ENCODE measurements at regions not wholly inside any gene's neighbourhood (a gene's known extent, or its start where the extent isn't known, plus 50 kb on each side); places are given as distances from the start of the nearest gene placed in this dataset.

DNA sequence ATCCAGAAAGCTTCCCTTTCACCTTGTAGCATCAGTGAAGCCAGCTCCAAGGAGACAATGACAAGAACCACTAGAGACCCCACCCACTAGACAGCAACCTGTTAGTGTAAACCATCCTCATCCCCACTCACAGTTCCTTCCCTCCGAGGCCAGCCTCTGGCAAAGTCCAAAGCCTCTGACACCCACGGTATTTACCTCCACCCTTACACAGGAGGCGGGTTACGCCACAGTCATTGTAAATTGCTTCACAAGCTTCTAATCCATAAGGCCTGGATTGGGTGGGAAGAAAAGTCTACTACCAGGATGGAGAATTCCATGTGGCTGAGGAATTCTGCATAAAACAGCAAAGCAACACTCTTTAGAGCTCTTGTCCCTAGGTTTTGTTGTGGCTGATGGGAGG lies 287.4 kb downstream of the BUD13 start:
- POLR2A ChIA-PET, result no interaction called here

GRCh38 chr11:116482716-116483115 lies 290.1 kb downstream of the BUD13 start:
- Histone ChIP-seq H3K27me3 (ENCODE audit: control insufficient read depth, insufficient read depth, low read length) (no peaks in the 10 kb centered on the region), H3K27ac (ENCODE audit: low read depth, low read length) (no peak overlapping the region), H3K9me3 (ENCODE audit: control insufficient read depth, insufficient read depth, low read length) (no peaks in the 10 kb centered on the region), H3K4me3 (ENCODE audit: low read depth, low read length) (no peak overlapping the region)
- TF ChIP-seq, protein P1, sequence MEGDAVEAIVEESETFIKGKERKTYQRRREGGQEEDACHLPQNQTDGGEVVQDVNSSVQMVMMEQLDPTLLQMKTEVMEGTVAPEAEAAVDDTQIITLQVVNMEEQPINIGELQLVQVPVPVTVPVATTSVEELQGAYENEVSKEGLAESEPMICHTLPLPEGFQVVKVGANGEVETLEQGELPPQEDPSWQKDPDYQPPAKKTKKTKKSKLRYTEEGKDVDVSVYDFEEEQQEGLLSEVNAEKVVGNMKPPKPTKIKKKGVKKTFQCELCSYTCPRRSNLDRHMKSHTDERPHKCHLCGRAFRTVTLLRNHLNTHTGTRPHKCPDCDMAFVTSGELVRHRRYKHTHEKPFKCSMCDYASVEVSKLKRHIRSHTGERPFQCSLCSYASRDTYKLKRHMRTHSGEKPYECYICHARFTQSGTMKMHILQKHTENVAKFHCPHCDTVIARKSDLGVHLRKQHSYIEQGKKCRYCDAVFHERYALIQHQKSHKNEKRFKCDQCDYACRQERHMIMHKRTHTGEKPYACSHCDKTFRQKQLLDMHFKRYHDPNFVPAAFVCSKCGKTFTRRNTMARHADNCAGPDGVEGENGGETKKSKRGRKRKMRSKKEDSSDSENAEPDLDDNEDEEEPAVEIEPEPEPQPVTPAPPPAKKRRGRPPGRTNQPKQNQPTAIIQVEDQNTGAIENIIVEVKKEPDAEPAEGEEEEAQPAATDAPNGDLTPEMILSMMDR (IDR thresholded peaks at IDR 0.05; ENCODE audit: low read depth, low read length), result no peak
- ChIA-PET CTCF (no interaction called here), POLR2A (no interaction called here)
- DNase-seq (ENCODE audit: low read depth, low spot score), result no peak

More for the DNA sequence above, 287.4 kb downstream of the BUD13 start:
- TF ChIP-seq, protein P1 (IDR thresholded peaks at IDR 0.05; ENCODE audit: low read depth, low read length), result no peak
- no peaks in the 10 kb centered on the region for H3K9me3 ChIP-seq (ENCODE audit: control insufficient read depth, insufficient read depth, low read length)
- H3K27me3 ChIP-seq (ENCODE audit: control insufficient read depth, insufficient read depth, low read length), result peaks cover 7% of the 10 kb centered on the region
- CTCF ChIA-PET, result no interaction called here
- H3K4me3 ChIP-seq (ENCODE audit: low read depth, low read length), result no peak overlapping the region
- no peak overlapping the region for H3K27ac ChIP-seq (ENCODE audit: low read depth, low read length)
- no peak for DNase-seq (ENCODE audit: low read depth, low spot score)

- Histone ChIP-seq H3K27me3 (ENCODE audit: control insufficient read depth, insufficient read depth, low read length) (no peaks in the 10 kb centered on the region), H3K9me3 (ENCODE audit: control insufficient read depth, insufficient read depth, low read length) (no peaks in the 10 kb centered on the region), H3K27ac (ENCODE audit: low read depth, low read length) (no peak overlapping the region), H3K4me3 (ENCODE audit: low read depth, low read length) (no peak overlapping the region)
- no peak for DNase-seq (ENCODE audit: low read depth, low spot score)
- CTCF ChIA-PET, result no interaction called here
- POLR2A ChIA-PET, result no interaction called here
- TF ChIP-seq, protein P1 (IDR thresholded peaks at IDR 0.05; ENCODE audit: low read depth, low read length), result no peak
These were observed 291.6 kb downstream of the BUD13 start for GRCh38 chr11:116481126-116481675.

DNA sequence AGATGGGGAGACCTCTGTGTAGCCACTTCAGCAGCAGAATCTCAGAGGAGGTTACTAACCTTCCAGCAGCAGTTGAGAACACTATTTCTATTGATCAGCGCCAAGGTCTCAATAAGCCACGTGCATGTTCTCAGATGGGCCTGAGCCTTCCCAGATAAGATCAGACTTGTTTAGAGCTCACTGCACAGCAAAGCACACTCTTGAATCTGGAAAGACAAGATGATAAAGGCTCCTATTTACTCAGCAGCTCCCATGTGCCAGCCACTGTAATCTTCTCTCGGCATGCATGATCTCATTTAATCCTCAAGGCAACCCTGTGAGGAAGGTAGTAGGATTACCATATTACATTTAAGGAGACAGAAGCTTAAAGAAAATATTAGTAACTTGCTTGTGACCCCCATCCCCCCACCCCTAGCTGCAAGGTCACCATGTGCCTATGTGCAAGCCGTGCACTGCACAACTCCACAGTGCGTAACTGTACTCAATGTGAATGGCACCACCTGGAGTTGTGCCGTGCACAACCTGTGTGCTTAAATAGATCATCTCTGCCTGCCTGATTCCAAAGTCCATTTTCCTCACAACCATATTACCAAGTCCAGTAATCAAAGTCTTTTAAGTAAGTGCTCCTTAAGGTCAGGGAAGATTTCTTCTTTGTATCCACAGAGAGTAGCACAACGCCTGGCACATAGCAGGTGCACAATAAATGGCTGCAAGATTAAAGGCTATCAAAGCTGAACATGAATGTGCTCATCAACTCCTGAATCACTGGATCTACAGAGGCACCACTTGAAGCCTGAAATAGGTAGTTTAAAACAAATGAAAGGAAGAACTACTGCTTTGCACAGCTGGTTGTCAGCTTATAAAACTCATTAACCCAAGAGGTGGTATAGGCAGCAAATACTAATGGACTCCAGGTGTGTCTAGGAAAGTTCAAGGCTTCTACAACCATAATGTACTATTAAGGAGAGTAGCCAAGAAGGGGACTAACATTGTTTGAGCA lies 293.8 kb downstream of the BUD13 start:
- CTCF ChIA-PET, result no interaction called here
- Histone ChIP-seq H3K4me3 (ENCODE audit: low read depth, low read length) (no peak overlapping the region), H3K27ac (ENCODE audit: low read depth, low read length) (no peak overlapping the region), H3K9me3 (ENCODE audit: control insufficient read depth, insufficient read depth, low read length) (no peaks in the 10 kb centered on the region), H3K27me3 (ENCODE audit: control insufficient read depth, insufficient read depth, low read length) (no peaks in the 10 kb centered on the region)
- no peak for DNase-seq (ENCODE audit: low read depth, low spot score)
- POLR2A ChIA-PET, result no interaction called here
- TF ChIP-seq, protein P1 (IDR thresholded peaks at IDR 0.05; ENCODE audit: low read depth, low read length), result no peak

- Histone ChIP-seq H3K9me3 (ENCODE audit: control insufficient read depth, insufficient read depth, low read length) (no peaks in the 10 kb centered on the region), H3K27me3 (ENCODE audit: control insufficient read depth, insufficient read depth, low read length) (no peaks in the 10 kb centered on the region), H3K4me3 (ENCODE audit: low read depth, low read length) (no peak overlapping the region), H3K27ac (ENCODE audit: low read depth, low read length) (no peak overlapping the region)
- no peak for DNase-seq (ENCODE audit: low read depth, low spot score)
- CTCF ChIA-PET, result no interaction called here
- TF ChIP-seq, protein P1 (IDR thresholded peaks at IDR 0.05; ENCODE audit: low read depth, low read length), result no peak
- POLR2A ChIA-PET, result no interaction called here
These were observed 294.6 kb downstream of the BUD13 start for GRCh38 chr11:116478205-116478604.
